PFSK-1 (cell line): ENCODE measurements at regions not wholly inside any gene's neighbourhood (a gene's known extent, or its start where the extent isn't known, plus 50 kb on each side); places are given as distances from the start of the nearest gene placed in this dataset.

ENCODE experiments used
- FOXP2 ChIP-seq: optimal IDR thresholded peaks from 2 replicates; pipeline ENCODE3; 2011; ENCODE audit warnings: borderline replicate concordance, control low read depth, inconsistent platforms; ENCODE audit not compliant: insufficient read depth; ENCODE audit errors: extremely low read length, extremely low read depth
- POLR2AphosphoS5 ChIP-seq: IDR thresholded peaks from 2 replicates; pipeline ENCODE4 v1.6.1; 2012; ENCODE audit warnings: low read depth, mild to moderate bottlenecking, control low read depth, low read length, moderate library complexity
- REST ChIP-seq, 2 experiments: IDR thresholded peaks; 2 replicates each; pipeline versions ENCODE4 v1.6.1 to v1.8.0; 2011 to 2012; ENCODE audit warnings: low read depth in 2 of 2, low read length in 2 of 2, control low read depth in 1 of 2, inconsistent platforms in 1 of 2, mild to moderate bottlenecking in 1 of 2, moderate library complexity in 1 of 2; ENCODE audit not compliant: insufficient read depth in 1 of 2
- SIN3A ChIP-seq: IDR thresholded peaks from 2 replicates; pipeline ENCODE4 v1.6.1; 2012; ENCODE audit warnings: mild to moderate bottlenecking, low read length, moderate library complexity, borderline replicate concordance; ENCODE audit not compliant: insufficient read depth
- TAF1 ChIP-seq: IDR thresholded peaks from 2 replicates; pipeline ENCODE4 v1.6.1; 2012; ENCODE audit warnings: low read length, control low read depth, borderline replicate concordance; ENCODE audit not compliant: insufficient read depth

GRCh38 chr7:25289518-25289917, 61.2 kb upstream of the NPVF start:
- TF ChIP-seq POLR2AphosphoS5: no peak
- TF ChIP-seq TAF1: no peak
- TF ChIP-seq REST (IDR thresholded peaks at IDR 0.05; ENCODE audit: insufficient read depth in 1 of 2, low read depth in 2 of 2, low read length in 2 of 2): no peak
- no peak for TF ChIP-seq SIN3A
- TF ChIP-seq FOXP2: no peak
